GM12878 (cell line): ENCODE measurements at regions not wholly inside any gene's neighbourhood (a gene's known extent, or its start where the extent isn't known, plus 50 kb on each side); places are given as distances from the start of the nearest gene placed in this dataset.

Experiments used
- ATAC-seq: fragments of 200-7000 bp; cut with Tn5 transposase; 3 replicates; pipeline ENCODE4 v1.9.1; 2020; ENCODE audit warnings: mild to moderate bottlenecking, moderate library complexity
- BruUV-seq: library from RNA; stranded (reverse); fragments of 400-500 nt; replicated peaks from 2 replicates; lab custom pipeline; 2021; lab: Mats Ljungman, UMichigan
- CTCF ChIA-PET: fragments of 300-600 bp; sonication (Branson Sonifier 250); formaldehyde crosslinking; extraction: SDS; loops from one replicate; lab custom pipeline; 2021; ENCODE audit warnings: inconsistent platforms; lab: Yijun Ruan, JAX
- POLR2A ChIA-PET: fragments of 350-600 bp; formaldehyde crosslinking; extraction: SDS; loops from one replicate; lab custom pipeline; 2021; ENCODE audit warnings: inconsistent platforms; lab: Charles Lee
- RAD21 ChIA-PET: fragments of 300-600 bp; sonication (Branson Sonifier 250); formaldehyde crosslinking; loops from one replicate; lab custom pipeline; 2023; ENCODE audit warnings: antibody characterized with exemption; ENCODE audit not compliant: unreplicated experiment; lab: Charles Lee
- SMC1A ChIA-PET: fragments of 300-600 bp; sonication (Branson Sonifier 250); formaldehyde crosslinking; loops from one replicate; lab custom pipeline; 2023; ENCODE audit not compliant: unreplicated experiment, uncharacterized antibody; lab: Charles Lee
- DNase-seq: peaks from one replicate; pipeline ENCODE4 v3.0.0-alpha.2; 2011; ENCODE audit warnings: low read depth, low spot score
- FAIRE-seq: peaks from 3 replicates; lab custom pipeline; 2011; peaks lifted over from hg19 to GRCh38; lab: Jason Lieb, UNC
- H2AFZ ChIP-seq: 2 replicates; pipeline ENCODE4 v1.6.0; 2011; ENCODE audit warnings: low read depth, low read length, control low read depth; ENCODE audit not compliant: control insufficient read depth
- H3K27ac ChIP-seq: 2 replicates; pipeline ENCODE4 v1.5.1; 2011; ENCODE audit warnings: control low read depth; ENCODE audit not compliant: control insufficient read depth, insufficient read depth
- H3K27me3 ChIP-seq, 2 experiments: replicated peaks in 1 of 2; 2 replicates each; pipeline versions ENCODE4 v1.6.0 to v1.6.1; 2011; ENCODE audit warnings: low read length in 1 of 2; ENCODE audit not compliant: control insufficient read depth in 2 of 2, insufficient read depth in 2 of 2
- H3K36me3 ChIP-seq, 2 experiments: 2 replicates each; pipeline ENCODE4 v1.5.1; 2011; ENCODE audit warnings: low read length in 1 of 2; ENCODE audit not compliant: control insufficient read depth in 2 of 2, insufficient read depth in 2 of 2
- H3K4me1 ChIP-seq: 2 replicates; pipeline ENCODE4 v1.6.1; 2011; ENCODE audit warnings: mild to moderate bottlenecking, low read length, moderate library complexity, mixed read lengths; ENCODE audit not compliant: control insufficient read depth, insufficient read depth
- H3K4me2 ChIP-seq: 2 replicates; pipeline ENCODE4 v1.6.0; 2011; ENCODE audit warnings: control low read depth; ENCODE audit not compliant: control insufficient read depth, insufficient read depth
- H3K4me3 ChIP-seq: fragments of 200-600 bp; sonication (generic); 2 replicates; pipeline ENCODE4 v1.5.1; 2016
- H3K79me2 ChIP-seq: 2 replicates; pipeline ENCODE4 v1.6.0; 2011; ENCODE audit warnings: low read length; ENCODE audit not compliant: control insufficient read depth, insufficient read depth
- H3K9ac ChIP-seq: 2 replicates; pipeline ENCODE4 v1.8.0; 2011; ENCODE audit warnings: low read length, control low read depth, mixed read lengths; ENCODE audit not compliant: control insufficient read depth, insufficient read depth
- H3K9me3 ChIP-seq: replicated peaks from 3 replicates; pipeline ENCODE4 v1.5.1; 2011; ENCODE audit warnings: mild to moderate bottlenecking, low read length; ENCODE audit not compliant: control insufficient read depth, insufficient read depth
- H4K20me1 ChIP-seq: 2 replicates; pipeline ENCODE4 v1.6.0; 2011; ENCODE audit not compliant: control insufficient read depth, insufficient read depth
- BHLHE40 ChIP-seq, 2 experiments: fragments of 450-650 bp in 1 of 2; IDR thresholded peaks; 2 replicates each; pipeline ENCODE4 v1.6.1; 2011 to 2017; ENCODE audit warnings: low read depth in 2 of 2, borderline replicate concordance in 1 of 2, improper control_type of control experiment in 1 of 2, low read length in 1 of 2, mild to moderate bottlenecking in 1 of 2
- CBFB ChIP-seq: IDR thresholded peaks from 2 replicates; pipeline ENCODE4 v1.6.1; 2016; ENCODE audit warnings: antibody characterized with exemption, low read depth
- CUX1 ChIP-seq: IDR thresholded peaks from 2 replicates; pipeline ENCODE4 v1.6.1; 2012; ENCODE audit warnings: improper control_type of control experiment, low read depth, low read length; ENCODE audit not compliant: insufficient replicate concordance
- HSF1 ChIP-seq: fragments of 150-350 bp; IDR thresholded peaks from 2 replicates; pipeline ENCODE4 v1.6.1; 2014; ENCODE audit warnings: mild to moderate bottlenecking, low read depth, low read length
- ZNF622 ChIP-seq: fragments of 450-650 bp; IDR thresholded peaks from 2 replicates; pipeline ENCODE4 v1.6.1; 2017; ENCODE audit warnings: mild to moderate bottlenecking, inconsistent platforms
- in situ Hi-C: fragments of 300-500 bp; cut with MboI; formaldehyde crosslinking; loops from 9 replicates; pipeline ENCODE4 v1.14.3; 2018; ENCODE audit warnings: mixed read lengths
- intact Hi-C: fragments of 100-400 bp; cut with micrococcal nuclease; formaldehyde crosslinking; loops from one replicate; pipeline ENCODE4 v1.14.2; 2022; ENCODE audit not compliant: unreplicated experiment

GRCh38 chr2:180478883-180479282, 471.8 kb upstream of the CWC22 start:
- no peaks in the 10 kb centered on the region for H3K9me3 ChIP-seq
- no peaks in the 10 kb centered on the region for H4K20me1 ChIP-seq
- in situ Hi-C loops (no loop called here), intact Hi-C loops (no loop called here)
- no peaks in the 10 kb centered on the region for H3K4me1 ChIP-seq
- BruUV-seq = no TSS peak
- H3K27me3 ChIP-seq = no peaks in the 10 kb centered on the region
- no peak overlapping the region for H2AFZ ChIP-seq
- DNase-seq = no peak
- no peak overlapping the region for H3K4me2 ChIP-seq
- RAD21 ChIA-PET = no interaction called here
- ATAC-seq = no peak
- TF ChIP-seq CUX1 = no peak
- no peak for TF ChIP-seq CBFB
- TF ChIP-seq ZNF622 = no peak
- TF ChIP-seq BHLHE40 (IDR thresholded peaks at IDR 0.05; ENCODE audit: borderline replicate concordance in 1 of 2, low read depth in 2 of 2, low read length in 1 of 2) = no peak
- TF ChIP-seq HSF1 = no peak
- no peaks in the 10 kb centered on the region for H3K36me3 ChIP-seq
- H3K4me3 ChIP-seq = no peak overlapping the region
- SMC1A ChIA-PET = interaction anchor here (0.6 kb wide), 1 partner anchor 380 kb away, joined by 3 read pairs; no protein-coding TSS in a partner anchor
- CTCF ChIA-PET = interaction anchor here (1.3 to 1.4 kb wide), 2 partner anchors 15 to 355 kb away, joined by 3 to 7 read pairs; no protein-coding TSS in a partner anchor
- POLR2A ChIA-PET = no interaction called here
- H3K9ac ChIP-seq = no peak overlapping the region
- no peaks in the 10 kb centered on the region for H3K79me2 ChIP-seq
- no peak overlapping the region for H3K27ac ChIP-seq
- no peak for FAIRE-seq
